SK-N-MC (cell line): ENCODE measurements at regions not wholly inside any gene's neighbourhood (a gene's known extent, or its start where the extent isn't known, plus 50 kb on each side); places are given as distances from the start of the nearest gene placed in this dataset.

Source experiments
- DNase-seq: peaks from one replicate; pipeline ENCODE4 v3.0.0-alpha.2; 2011; ENCODE audit warnings: low read depth, low spot score
- H3K27ac ChIP-seq: fragments of 200-600 bp; sonication (generic); 2 replicates; pipeline ENCODE4 v1.5.1; 2016; ENCODE audit warnings: mixed run types
- H3K36me3 ChIP-seq: fragments of 200-600 bp; sonication (generic); 2 replicates; pipeline ENCODE4 v1.6.1; 2017; ENCODE audit warnings: antibody characterized with exemption, low read length, mixed read lengths; ENCODE audit not compliant: insufficient read depth
- H3K4me3 ChIP-seq: fragments of 200-600 bp; sonication (generic); 2 replicates; pipeline ENCODE4 v1.5.1; 2016
- H3K9ac ChIP-seq: fragments of 200-600 bp; sonication (generic); 2 replicates; pipeline ENCODE4 v1.8.0; 2017; ENCODE audit warnings: mixed run types, mixed read lengths; ENCODE audit not compliant: insufficient read length
- H3K9me3 ChIP-seq: fragments of 200-600 bp; sonication (generic); 2 replicates; pipeline ENCODE4 v1.6.1; 2017; ENCODE audit warnings: low read depth, mild to moderate bottlenecking, antibody characterized with exemption, low read length, moderate library complexity, mixed read lengths
- EZH2 ChIP-seq: fragments of 200-600 bp; sonication (generic); IDR thresholded peaks from one replicate; pipeline ENCODE4 v1.6.1; 2017; ENCODE audit warnings: antibody characterized with exemption
- FOXP2 ChIP-seq: optimal IDR thresholded peaks from 2 replicates; pipeline ENCODE3; 2011; ENCODE audit warnings: mild to moderate bottlenecking, moderate library complexity; ENCODE audit not compliant: insufficient read depth; ENCODE audit errors: extremely low read length, control extremely low read depth
- POLR2AphosphoS5 ChIP-seq: IDR thresholded peaks from 2 replicates; pipeline ENCODE4 v1.6.1; 2012; ENCODE audit warnings: mild to moderate bottlenecking, low read depth, low read length, borderline replicate concordance

DNA sequence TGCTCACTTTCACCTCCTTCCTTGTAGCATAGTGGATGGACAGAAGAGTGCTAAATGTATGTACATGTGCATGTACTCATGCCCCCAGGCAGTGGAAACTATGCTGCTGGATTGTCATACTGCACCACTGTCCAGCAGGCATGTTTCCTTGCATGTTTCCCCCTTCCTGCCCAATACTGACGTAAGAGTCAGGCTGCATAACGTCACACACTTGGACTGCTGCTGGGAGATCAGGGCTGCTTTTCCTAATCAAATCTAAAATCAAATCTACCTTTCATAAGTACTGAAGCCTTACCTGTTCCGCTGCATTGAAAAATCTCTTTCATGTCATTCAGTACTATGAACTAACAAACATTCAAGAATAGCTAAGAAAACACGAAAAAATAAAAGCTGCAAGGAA, 67.9 kb upstream of the ROBO1 start:
- H3K9ac ChIP-seq: no peak overlapping the region

DNA sequence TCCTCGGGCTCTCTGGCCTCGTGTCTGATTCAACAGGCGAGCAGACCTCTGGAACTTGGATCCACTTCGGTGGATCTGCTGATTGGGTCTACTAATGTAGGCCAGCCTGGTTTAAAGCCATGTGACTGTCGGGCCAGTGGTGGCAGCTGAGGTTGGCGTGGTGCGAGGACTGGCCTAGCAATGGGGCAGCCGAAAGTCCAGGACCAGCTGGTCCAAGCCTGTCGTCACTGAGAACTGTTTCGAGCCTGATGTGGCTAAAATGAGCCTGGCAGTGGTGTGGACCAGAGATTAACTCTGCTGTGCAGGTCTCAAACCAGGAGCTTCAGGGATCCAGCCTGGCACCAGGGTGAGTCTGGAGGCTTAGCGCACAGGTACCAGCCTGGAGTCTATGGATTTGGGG, 56.4 kb upstream of the ROBO1 start:
- H3K27ac ChIP-seq: no peak overlapping the region
- TF ChIP-seq EZH2 (no peak), POLR2AphosphoS5 (no peak), FOXP2 (no peak)

More for the DNA sequence above, 67.9 kb upstream of the ROBO1 start:
- DNase-seq: no peak
- TF ChIP-seq EZH2 (no peak), POLR2AphosphoS5 (no peak), FOXP2 (no peak)
- Histone ChIP-seq H3K4me3 (no peak overlapping the region), H3K27ac (no peak overlapping the region), H3K36me3 (no peaks in the 10 kb centered on the region), H3K9me3 (no peaks in the 10 kb centered on the region)

DNA sequence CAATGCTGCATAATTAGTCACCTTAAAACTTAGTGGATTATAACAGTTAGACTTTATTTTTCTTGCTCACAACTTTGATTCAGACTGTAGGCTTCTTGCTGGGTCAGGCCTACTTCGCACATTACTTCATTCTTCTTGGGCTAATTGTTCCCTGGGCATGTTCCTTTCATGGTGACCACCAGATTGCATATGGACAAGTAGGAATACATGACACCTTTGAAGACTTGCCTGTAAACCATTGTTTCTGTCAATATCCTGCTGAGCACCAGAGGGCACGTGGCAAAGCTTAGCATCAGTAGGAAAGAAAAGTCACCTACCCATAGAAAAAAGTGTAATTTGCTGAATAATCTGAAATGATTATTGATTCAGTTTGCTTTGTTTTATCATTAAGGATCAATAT, 54.3 kb upstream of the ROBO1 start:
- DNase-seq: no peak
- TF ChIP-seq EZH2: no peak
- no peak for TF ChIP-seq FOXP2
- TF ChIP-seq POLR2AphosphoS5: no peak
- H3K4me3 ChIP-seq: no peak overlapping the region
- no peak overlapping the region for H3K9ac ChIP-seq
- no peak overlapping the region for H3K27ac ChIP-seq
- H3K36me3 ChIP-seq: no peaks in the 10 kb centered on the region
- H3K9me3 ChIP-seq: no peaks in the 10 kb centered on the region

More for the DNA sequence above, 56.4 kb upstream of the ROBO1 start:
- H3K9ac ChIP-seq: no peak overlapping the region
- DNase-seq: no peak
- no peak overlapping the region for H3K4me3 ChIP-seq
- H3K36me3 ChIP-seq: no peaks in the 10 kb centered on the region
- no peaks in the 10 kb centered on the region for H3K9me3 ChIP-seq

DNA sequence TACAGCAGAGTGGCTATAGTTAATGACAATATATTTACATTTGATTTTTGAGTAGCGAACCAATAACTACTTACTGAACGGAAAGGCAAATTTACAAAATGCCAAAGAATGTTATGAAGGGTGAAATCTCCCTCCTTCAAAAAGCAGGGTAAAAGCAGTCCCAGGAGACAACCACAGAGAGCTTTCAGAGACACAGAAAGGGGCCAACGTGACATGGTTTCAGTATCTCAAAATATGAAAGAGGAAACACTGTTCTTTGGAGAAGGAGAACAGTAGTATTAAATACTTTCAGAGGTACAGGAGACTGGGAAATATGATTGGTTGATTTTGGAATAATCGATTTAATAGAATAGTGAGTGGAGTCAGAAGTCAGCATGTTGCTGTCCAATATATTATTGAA, 52.3 kb upstream of the ROBO1 start:
- no peak overlapping the region for H3K9ac ChIP-seq
- H3K4me3 ChIP-seq: no peak overlapping the region
- no peaks in the 10 kb centered on the region for H3K9me3 ChIP-seq
- H3K36me3 ChIP-seq: no peaks in the 10 kb centered on the region
- TF ChIP-seq POLR2AphosphoS5: no peak
- no peak for TF ChIP-seq EZH2
- no peak for TF ChIP-seq FOXP2
- no peak overlapping the region for H3K27ac ChIP-seq
- no peak for DNase-seq

DNA sequence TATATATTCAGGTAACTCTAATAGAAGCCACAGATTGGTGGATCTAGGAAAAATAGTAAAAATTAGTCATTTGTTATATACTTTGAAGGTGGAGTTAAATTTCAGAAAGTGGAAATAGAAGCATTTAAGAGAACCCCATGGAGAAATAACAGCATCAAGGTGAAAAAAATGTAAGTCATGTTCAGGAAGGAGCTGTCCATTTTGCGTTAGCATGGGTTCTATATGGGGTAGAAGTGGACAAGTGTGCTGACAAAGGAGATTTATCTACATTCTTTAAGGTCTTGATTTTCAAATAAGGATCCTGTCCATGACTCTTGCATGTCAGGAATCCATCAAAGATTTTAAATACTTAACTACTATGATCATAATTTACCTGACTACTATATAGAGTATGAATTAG, 50.2 kb upstream of the ROBO1 start:
- Histone ChIP-seq H3K27ac (no peak overlapping the region), H3K4me3 (no peak overlapping the region), H3K9ac (no peak overlapping the region), H3K36me3 (no peaks in the 10 kb centered on the region), H3K9me3 (no peaks in the 10 kb centered on the region)
- DNase-seq: no peak
- no peak for TF ChIP-seq EZH2
- no peak for TF ChIP-seq POLR2AphosphoS5
- TF ChIP-seq FOXP2: no peak
